ENCODE measurements at regions not wholly inside any gene's neighbourhood (a gene's known extent, or its start where the extent isn't known, plus 50 kb on each side); places are given as distances from the start of the nearest gene placed in this dataset.

- Histone ChIP-seq H3K27me3 (replicated peaks in 1 of 4; ENCODE audit: control insufficient read depth in 3 of 4, extremely low read depth in 1 of 4, insufficient read depth in 3 of 4, low read length in 3 of 4) (no peaks in the 10 kb centered on the region), H4K91ac (replicated peaks; ENCODE audit: insufficient read length, low read length) (no peak overlapping the region), H4K5ac (ENCODE audit: insufficient read length, low read depth, low read length) (no peak overlapping the region), H2AK5ac (ENCODE audit: low read depth, low read length) (no peak overlapping the region), H4K20me1 (replicated peaks in 1 of 2; ENCODE audit: control insufficient read depth in 1 of 2, insufficient read depth in 2 of 2, low read length in 2 of 2) (no peaks in the 10 kb centered on the region), H4K8ac (ENCODE audit: extremely low read depth, insufficient read depth, low read length) (no peak overlapping the region), H2BK20ac (ENCODE audit: low read length) (no peak overlapping the region), H2BK15ac (ENCODE audit: low read length) (no peak overlapping the region), H3K23ac (ENCODE audit: insufficient read length) (no peak overlapping the region), H3K14ac (ENCODE audit: insufficient read length) (no peak overlapping the region), H3K79me2 (ENCODE audit: control insufficient read depth in 1 of 2, insufficient read depth in 2 of 2, low read length in 2 of 2) (no peaks in the 10 kb centered on the region), H2BK12ac (ENCODE audit: low read depth, low read length) (no peak overlapping the region), H3K18ac (ENCODE audit: extremely low read depth, low read length) (no peak overlapping the region), H3K36me3 (ENCODE audit: control insufficient read depth in 2 of 4, insufficient read depth in 4 of 4, low read length in 3 of 4) (no peaks in the 10 kb centered on the region), H3K4me3 (ENCODE audit: extremely low read depth in 1 of 4, insufficient read depth in 2 of 4, low read depth in 3 of 4, low read length in 4 of 4) (no peak overlapping the region), H3K9ac (replicated peaks in 1 of 4; ENCODE audit: extremely low read depth in 1 of 4, low read depth in 3 of 4, low read length in 3 of 4) (no peak overlapping the region), H3K4ac (replicated peaks; ENCODE audit: insufficient read length, low read depth, low read length) (no peak overlapping the region), H3K4me1 (replicated peaks in 1 of 4; ENCODE audit: control insufficient read depth in 3 of 4, insufficient read depth in 4 of 4, low read length in 3 of 4) (peaks cover 0 to 5% (median 2%) of the 10 kb centered on the region in 4 experiments; a peak in 2 of 7 replicates), H3K56ac (replicated peaks; ENCODE audit: insufficient read length, low read depth, low read length) (no peak overlapping the region), H2AFZ (ENCODE audit: low read length) (no peak overlapping the region), H3K4me2 (ENCODE audit: insufficient read depth in 1 of 2, low read depth in 2 of 2, low read length in 2 of 2) (no peak overlapping the region), H3K79me1 (ENCODE audit: low read depth, low read length) (no peaks in the 10 kb centered on the region), H3K9me3 (ENCODE audit: insufficient read depth in 2 of 2, low read depth in 1 of 2, low read length in 1 of 2) (no peaks in the 10 kb centered on the region; a peak in 1 of 4 replicates), H2BK120ac (replicated peaks; ENCODE audit: low read depth, low read length) (no peak overlapping the region), H3K27ac (ENCODE audit: low read depth, low read length) (no peak overlapping the region), H3K23me2 (ENCODE audit: low read depth, low read length) (no peaks in the 10 kb centered on the region), H2BK5ac (ENCODE audit: low read depth, low read length) (no peak overlapping the region)
- CTCF ChIA-PET (ENCODE audit: partially characterized antibody): interaction anchor here (1.2 to 1.3 kb wide), 2 partner anchors 10 to 24 kb away, joined by 3 to 4 read pairs; no protein-coding TSS in a partner anchor
- 0 out of 2 replicates have a peak, but pooled peaks have one; percentile 15 for TF ChIP-seq MAFK (IDR thresholded peaks at IDR 0.05; ENCODE audit: low read depth, low read length)
- TF ChIP-seq CHD1 (IDR thresholded peaks at IDR 0.05; ENCODE audit: low read depth, low read length): no peak
- 83% methylated on average over 4 of the region's 4 CpGs; no CpG with 5 or more reads in 1 of the 2 experiments for WGBS, 2 experiments (ENCODE audit: extremely low coverage in 1 of 2, insufficient coverage in 1 of 2, insufficient read length in 1 of 2, insufficient replicate concordance in 2 of 2, low coverage in 1 of 2, low lambda C conversion rate in 2 of 2, missing lambda C conversion rate in 1 of 2)
- POLR2A ChIA-PET (ENCODE audit: partially characterized antibody): no interaction called here
- DNase-seq (ENCODE audit: low read depth in 1 of 2, low spot score in 2 of 2) (no peak), FAIRE-seq (no peak)
Observed at GRCh38 chr3:117602058-117602644, 892.6 kb downstream of the TUSC7 start.
